ENCODE measurements at regions not wholly inside any gene's neighbourhood (a gene's known extent, or its start where the extent isn't known, plus 50 kb on each side); places are given as distances from the start of the nearest gene placed in this dataset.

- TF ChIP-seq CTCF (IDR thresholded peaks at IDR 0.05; ENCODE audit: insufficient read depth, low read length): no peak
- no peak for TF ChIP-seq POLR2AphosphoS5 (IDR thresholded peaks at IDR 0.05; ENCODE audit: low read depth)
- no peak for TF ChIP-seq REST (IDR thresholded peaks at IDR 0.05; ENCODE audit: insufficient replicate concordance, low read depth)
These were observed 131.1 kb upstream of the JUN start for GRCh38 chr1:58914925-58915324.

All from HL-60 (cell line).